IMR-90 (cell line): ENCODE measurements at regions not wholly inside any gene's neighbourhood (a gene's known extent, or its start where the extent isn't known, plus 50 kb on each side); places are given as distances from the start of the nearest gene placed in this dataset.

Experiments used
- BHLHE40 ChIP-seq: fragments of 150-350 bp; IDR thresholded peaks from 2 replicates; pipeline ENCODE4 v1.6.1; 2016; ENCODE audit warnings: mild to moderate bottlenecking, low read depth, low read length
- CEBPB ChIP-seq: IDR thresholded peaks from 2 replicates; pipeline ENCODE4 v1.6.1; 2012; ENCODE audit warnings: low read depth, low read length, improper control_type of control experiment
- CHD1 ChIP-seq: IDR thresholded peaks from 2 replicates; pipeline ENCODE4 v1.6.1; 2012; ENCODE audit warnings: low read depth, low read length, improper control_type of control experiment
- CTCF ChIP-seq: conservative IDR thresholded peaks from 2 replicates; pipeline ENCODE4 v1.5.1; 2012; ENCODE audit warnings: mild to moderate bottlenecking, low read depth, low read length, improper control_type of control experiment
- MAFK ChIP-seq: IDR thresholded peaks from 2 replicates; pipeline ENCODE4 v1.6.1; 2012; ENCODE audit warnings: low read depth, low read length, improper control_type of control experiment
- MAZ ChIP-seq: IDR thresholded peaks from 2 replicates; pipeline ENCODE4 v1.6.1; 2012; ENCODE audit warnings: low read depth, mild to moderate bottlenecking, low read length, improper control_type of control experiment, moderate library complexity, borderline replicate concordance
- MXI1 ChIP-seq: IDR thresholded peaks from 2 replicates; pipeline ENCODE4 v1.6.1; 2012; ENCODE audit warnings: low read depth, mild to moderate bottlenecking, low read length, moderate library complexity, borderline replicate concordance
- POLR2A ChIP-seq: IDR thresholded peaks from 2 replicates; pipeline ENCODE4 v1.6.1; 2012; ENCODE audit warnings: mild to moderate bottlenecking, low read depth, low read length
- RAD21 ChIP-seq: IDR thresholded peaks from 2 replicates; pipeline ENCODE4 v1.6.1; 2012; ENCODE audit warnings: low read length, improper control_type of control experiment
- RCOR1 ChIP-seq: IDR thresholded peaks from 2 replicates; pipeline ENCODE4 v1.6.1; 2012; ENCODE audit warnings: mild to moderate bottlenecking, low read length, improper control_type of control experiment; ENCODE audit not compliant: insufficient replicate concordance
- USF2 ChIP-seq: fragments of 150-350 bp; IDR thresholded peaks from 2 replicates; pipeline ENCODE4 v1.6.1; 2017; ENCODE audit warnings: mild to moderate bottlenecking, antibody characterized with exemption, low read length, low read depth

DNA sequence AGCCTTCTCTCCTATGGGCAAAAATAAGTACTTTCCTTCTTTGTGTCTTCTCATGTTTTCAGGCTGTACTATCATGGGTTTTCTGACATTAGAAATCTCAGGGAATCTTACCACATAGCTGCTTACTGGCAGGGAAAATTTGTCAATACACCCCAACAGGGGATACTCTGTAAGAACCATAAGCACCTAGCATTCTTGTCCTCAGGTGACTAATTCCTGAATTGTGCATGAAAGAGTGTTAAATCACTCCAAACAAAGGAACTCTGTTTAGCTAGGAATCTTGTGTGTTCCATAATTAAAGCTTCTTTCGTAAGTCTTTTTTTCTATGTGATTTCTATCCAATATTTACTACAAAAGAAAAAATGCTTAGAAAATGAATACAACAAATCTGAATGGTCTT, 206.7 kb upstream of the POT1 start:
- TF ChIP-seq CTCF (no peak), BHLHE40 (no peak), POLR2A (no peak), CEBPB (no peak), RAD21 (no peak), USF2 (no peak), CHD1 (no peak), RCOR1 (no peak), MAFK (no peak), MXI1 (no peak), MAZ (no peak)
